Stimulated activated CD4-positive, alpha-beta T cell treated with anti-CD3 and anti-CD28 coated beads, Interleukin-1b, Interleukin-23, amount 100 ng/mL, for 1 hour (primary cell): ENCODE measurements at regions not wholly inside any gene's neighbourhood (a gene's known extent, or its start where the extent isn't known, plus 50 kb on each side); places are given as distances from the start of the nearest gene placed in this dataset.
"Not testable (repeated sequence)": the region's sequence is repeated elsewhere in the genome, so short reads cannot be mapped to it uniquely, and the experiment has no call there.

ENCODE experiments used
- DNase-seq, 2 donors: peaks; one replicate each; pipeline ENCODE4 v3.0.0-alpha.2; 2020; ENCODE audit warnings: low read depth in 2 of 2

DNA sequence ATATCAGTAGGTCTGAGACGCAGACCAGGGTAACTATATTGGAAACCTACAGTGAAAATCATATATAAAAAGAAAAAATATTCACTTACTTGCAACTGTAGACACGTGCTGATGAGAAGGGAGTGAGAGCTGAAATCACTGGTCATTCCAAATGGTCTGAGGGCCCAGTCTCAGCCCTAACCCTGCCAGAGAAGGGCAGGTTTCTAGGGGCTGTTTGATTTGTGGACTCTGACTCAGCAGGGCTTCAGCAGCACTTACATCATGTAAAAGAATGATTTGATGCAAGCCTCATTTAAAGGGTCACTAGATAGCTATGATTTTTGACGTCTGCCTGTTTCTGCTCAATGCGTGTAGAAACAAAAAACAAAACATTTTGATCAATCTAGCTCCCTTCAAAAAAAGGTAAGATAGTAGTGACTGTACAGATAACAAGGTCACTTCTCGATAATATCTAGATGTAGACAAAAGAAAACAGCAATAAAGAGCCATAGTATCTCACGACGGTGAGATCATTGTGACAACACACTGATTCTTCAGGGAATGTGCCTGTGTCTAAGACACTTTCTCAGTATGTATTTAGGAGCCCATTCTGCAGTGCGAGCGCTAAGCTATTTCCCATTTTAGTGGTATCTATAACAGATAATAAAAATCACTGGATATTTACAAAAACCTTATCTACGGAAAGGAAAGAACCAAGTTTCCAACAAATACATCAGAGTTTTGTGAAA lies 307.2 kb downstream of the HIVEP2 start:
- DNase-seq = no peak

DNA sequence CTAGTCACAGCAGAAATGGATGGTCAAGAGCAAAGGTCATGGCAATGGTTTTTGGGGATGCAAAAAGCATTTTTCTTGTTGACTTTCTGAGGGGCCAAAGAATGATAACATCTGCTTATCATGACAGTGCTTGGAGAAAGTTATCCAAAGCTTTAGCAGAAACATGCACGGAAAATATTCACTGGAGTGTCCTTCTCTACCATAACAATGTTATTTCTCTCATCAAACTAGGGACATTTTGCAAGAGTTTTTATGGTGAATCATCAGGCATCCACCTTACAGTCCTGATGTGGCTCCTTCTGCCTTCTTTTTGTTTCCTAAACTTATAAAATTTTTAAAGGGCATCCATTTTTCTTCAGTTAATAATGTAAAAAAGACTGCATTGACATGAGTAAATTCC lies 302.3 kb downstream of the HIVEP2 start:
- no peak for DNase-seq

DNA sequence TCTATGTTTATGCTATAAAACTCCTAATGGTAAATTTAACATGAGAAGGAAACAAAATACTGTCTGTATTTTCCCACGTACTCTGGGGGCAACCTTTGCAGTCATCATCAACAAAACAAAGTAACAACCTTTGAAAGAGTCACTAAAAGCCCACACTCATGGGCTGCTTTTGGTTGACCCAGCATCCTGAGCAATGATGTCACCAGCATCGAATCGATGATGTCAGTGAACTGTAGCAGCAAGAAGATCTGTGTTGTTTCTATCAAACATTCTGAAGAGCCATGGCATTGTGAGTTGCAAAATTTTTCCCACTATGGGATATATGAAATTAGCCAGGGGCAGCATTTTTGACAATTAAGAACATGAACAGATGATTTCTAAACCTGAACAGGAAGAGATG lies 300.1 kb downstream of the HIVEP2 start:
- no peak for DNase-seq

DNA sequence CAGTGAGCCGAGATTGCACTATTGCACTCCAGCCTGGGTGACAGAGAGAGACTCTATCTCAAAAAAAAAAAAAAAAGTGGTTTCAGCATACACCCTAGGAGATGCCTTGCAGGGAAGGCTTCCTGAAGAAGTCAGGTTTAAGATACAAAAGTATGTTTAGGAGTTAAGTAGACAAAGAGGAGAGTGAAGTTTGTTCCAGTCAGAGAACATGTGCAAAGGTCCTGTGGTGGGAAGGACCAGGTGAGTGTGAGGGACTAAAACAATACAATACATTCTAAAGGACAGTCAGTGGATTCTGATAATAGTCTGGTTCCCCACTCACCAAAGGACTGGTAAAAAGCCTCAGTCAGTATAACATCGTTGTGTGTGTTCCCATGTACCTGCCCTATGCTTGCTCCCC lies 299.3 kb downstream of the HIVEP2 start:
- no peak for DNase-seq

DNA sequence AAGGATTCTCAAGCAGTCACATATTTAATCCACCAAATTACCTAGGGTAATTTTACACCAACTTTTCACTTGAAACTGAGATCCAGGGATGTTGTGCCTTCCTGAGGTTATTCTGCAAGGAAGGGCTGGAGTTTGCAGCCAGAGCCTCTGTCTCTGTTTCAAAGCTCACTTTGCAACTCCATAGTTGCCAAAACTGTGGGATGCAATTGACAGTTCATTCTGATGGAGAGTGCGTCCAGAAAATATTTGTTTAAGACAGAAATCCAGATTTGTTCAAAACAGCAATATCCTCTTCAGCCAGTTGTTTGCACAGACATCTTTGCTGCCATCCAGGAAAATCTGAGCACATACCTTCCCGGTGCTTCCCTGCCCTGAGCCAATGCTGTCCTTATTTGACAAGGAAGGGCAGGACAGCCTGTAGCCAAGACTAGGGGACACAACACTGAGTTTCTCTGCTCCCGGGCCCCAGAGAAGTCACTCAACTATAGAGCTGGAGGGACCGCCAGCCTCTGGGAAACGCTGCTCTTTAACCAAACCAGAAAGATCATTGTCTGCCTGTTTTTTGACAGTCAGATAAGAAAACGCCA lies 297.4 kb downstream of the HIVEP2 start:
- DNase-seq = no peak

DNA sequence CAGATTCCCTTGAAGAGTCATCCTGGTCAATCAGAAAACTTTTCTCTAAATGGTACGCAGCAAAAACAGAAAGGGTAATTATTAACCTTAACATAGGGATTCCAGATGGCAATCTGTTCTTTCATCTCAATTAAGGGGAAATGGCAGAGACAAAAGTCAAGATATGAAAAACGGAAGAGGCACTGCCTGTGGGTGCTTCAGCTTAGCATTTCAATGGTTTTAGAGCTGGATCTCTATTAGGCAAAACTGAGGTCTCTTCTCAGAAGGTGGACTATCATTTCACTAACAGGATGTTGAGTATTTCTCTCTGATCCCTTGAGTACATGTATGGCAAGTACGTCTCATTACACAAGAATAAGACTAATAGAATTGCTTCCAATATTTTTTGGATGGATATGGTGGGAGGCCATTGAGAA lies 296.9 kb downstream of the HIVEP2 start:
- no peak for DNase-seq

DNA sequence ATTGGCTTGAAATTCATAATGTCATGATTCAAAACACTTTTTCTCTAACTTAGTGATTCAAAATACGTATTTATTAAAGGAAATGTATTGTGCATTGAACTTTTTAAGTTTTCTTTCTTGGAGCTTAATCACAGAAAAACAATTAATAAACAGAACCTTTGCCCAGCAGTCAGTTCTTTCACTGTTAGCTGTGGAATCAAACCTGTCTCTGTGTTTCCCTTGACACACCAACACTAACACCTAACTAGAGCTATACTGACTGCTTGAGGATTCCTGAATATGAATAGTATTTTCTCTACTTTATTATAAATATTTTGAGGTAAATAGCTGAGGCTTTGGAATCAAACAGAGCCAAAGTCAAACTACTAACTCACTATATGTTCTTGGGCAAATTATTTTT lies 296.4 kb downstream of the HIVEP2 start:
- no peak for DNase-seq

DNA sequence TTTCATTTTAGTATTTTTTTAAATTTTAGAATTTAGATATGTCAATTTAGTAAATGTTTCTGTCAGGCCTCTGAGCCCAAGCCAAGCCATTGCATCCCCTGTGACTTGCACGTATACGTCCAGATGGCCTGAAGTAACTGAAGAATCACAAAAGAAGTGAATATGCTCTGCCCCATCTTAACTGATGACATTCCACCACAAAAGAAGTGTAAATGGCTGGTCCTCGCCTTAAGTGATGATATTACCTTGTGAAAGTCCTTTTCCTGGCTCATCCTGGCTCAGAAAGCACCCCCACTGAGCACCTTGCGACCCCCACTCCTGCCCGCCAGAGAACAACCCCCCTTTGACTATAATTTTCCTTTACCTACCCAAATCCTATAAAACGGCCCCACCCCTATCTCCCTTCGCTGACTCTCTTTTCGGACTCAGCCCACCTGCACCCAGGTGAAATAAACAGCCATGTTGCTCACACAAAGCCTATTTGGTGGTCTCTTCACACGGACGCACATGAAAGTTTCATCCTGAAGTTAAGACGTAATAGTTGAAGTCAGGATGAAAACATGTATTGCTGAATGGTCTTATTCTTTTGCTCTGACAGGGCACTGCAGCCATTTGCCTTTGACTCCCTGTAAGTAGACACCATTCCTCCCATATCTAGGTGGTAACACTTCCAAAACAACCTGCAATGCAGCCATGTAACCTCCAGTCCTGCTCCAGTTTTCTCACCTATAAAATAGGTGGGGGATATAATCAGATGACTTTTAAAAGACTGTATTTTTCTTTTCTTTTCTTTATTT lies 295.3 kb downstream of the HIVEP2 start:
- DNase-seq = not testable (repeated sequence)

DNA sequence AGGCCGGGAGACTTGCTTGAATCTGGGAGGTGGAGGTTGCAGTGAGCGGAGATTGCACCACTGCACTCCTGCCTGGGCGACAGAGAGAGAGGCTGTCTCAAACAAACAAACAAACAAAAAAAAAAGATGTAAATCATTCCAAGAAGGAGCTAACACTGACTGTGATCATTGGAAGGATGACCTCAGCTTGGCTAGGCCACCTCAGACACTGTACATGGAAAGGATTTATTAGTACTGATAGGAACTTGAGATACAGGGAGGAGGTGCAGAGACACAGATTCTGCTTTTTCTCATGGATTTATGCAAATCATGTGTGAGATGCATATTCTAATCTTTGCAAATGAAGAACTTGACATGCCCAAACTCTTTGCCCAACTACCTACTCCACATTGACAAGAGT lies 293.6 kb downstream of the HIVEP2 start:
- DNase-seq = no peak

DNA sequence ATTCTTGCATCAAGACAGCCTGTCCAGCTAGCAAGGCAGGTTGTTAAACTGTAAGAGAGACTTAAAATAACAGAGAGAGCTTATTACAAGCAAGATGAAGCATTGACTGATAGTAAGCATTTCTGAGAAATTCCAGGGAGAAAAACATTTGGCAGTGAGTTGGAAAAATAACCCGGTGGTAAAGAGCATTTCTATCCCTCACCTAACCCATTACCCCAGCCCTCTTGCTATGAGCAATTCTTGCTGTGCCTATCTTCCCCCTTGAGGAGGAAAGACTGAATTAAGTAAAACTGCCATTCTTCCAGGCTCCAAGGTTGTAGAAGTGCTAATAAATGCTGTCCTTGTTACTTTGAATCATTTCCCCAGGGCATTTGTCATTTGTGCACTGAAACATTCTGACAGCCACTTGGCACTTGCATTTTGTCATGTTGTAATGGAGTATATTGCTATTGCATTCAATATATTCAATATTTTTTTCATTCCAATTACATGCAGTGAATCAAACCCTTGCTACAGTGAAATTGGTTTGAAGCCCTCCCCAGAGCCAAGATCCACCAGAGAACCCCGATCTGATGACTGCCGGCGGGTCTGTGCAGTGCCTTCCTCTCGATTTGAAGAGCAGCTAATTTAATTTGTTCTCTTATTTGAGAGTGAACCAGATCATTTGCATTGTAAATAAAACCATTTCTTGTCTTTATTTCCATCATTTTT lies 291.1 kb downstream of the HIVEP2 start:
- no peak for DNase-seq

DNA sequence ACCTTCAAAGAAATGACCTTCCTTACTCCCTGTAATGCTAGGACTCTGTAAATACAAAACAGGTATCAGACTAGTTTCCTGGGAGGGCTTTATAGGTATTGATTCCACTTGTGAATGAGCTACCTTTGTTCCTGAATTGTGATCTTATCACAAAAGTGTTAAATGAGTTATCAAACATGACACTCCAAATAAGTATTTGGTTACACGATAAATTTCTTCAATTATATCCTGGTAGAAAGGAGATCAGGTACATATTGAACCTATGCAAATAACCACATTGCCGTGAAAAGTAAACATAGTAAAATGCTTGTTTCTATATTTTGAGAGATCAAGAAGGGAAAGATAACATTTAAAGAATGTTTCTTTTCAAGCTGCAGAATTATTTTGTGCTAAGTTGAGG lies 285.3 kb downstream of the HIVEP2 start:
- no peak for DNase-seq

DNA sequence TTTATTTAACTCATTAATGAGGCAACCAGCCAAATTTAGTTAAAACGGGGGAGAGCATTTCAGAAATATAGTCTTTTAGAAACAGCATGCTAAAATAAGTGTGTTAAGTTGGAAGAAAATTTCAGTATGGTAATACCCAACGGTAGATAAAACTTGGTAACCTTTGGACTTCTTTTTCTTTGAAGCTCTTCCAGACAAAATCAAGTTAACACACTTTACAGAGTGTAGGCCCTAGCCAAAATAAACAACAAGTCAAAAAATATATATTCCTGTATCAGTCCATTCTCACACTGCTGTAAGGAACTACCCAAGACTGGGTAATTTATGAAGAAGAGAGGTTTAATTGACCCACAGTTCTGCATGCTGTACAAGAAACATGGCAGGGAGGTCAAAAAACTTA lies 279.6 kb downstream of the HIVEP2 start:
- no peak for DNase-seq

DNA sequence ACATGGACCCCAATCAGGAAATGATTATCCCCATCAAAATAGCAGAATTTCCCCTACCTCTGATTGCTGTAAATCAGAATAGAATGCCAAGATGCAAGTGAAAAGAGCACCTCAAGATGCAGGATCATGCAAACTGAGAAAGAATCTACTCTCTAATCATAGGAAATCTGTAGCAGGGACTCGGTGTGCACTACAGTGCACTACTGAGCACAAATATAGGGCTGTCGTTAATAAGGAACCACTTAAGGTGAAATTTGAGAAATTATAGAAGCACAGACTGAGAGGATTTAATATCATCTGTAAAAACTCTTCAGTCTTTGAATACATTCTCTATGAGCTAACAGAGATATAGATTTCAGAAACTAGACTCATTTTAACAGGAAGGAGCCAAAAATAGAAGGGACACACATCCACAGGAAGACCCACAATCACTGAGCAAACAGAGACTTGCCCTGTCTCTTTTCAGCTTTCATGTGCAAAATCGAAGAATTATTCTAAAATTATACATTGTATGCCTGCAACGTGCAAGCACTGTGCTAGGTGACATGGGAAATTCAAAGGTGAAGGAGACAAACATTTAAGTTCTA lies 278.3 kb downstream of the HIVEP2 start:
- DNase-seq = no peak

DNA sequence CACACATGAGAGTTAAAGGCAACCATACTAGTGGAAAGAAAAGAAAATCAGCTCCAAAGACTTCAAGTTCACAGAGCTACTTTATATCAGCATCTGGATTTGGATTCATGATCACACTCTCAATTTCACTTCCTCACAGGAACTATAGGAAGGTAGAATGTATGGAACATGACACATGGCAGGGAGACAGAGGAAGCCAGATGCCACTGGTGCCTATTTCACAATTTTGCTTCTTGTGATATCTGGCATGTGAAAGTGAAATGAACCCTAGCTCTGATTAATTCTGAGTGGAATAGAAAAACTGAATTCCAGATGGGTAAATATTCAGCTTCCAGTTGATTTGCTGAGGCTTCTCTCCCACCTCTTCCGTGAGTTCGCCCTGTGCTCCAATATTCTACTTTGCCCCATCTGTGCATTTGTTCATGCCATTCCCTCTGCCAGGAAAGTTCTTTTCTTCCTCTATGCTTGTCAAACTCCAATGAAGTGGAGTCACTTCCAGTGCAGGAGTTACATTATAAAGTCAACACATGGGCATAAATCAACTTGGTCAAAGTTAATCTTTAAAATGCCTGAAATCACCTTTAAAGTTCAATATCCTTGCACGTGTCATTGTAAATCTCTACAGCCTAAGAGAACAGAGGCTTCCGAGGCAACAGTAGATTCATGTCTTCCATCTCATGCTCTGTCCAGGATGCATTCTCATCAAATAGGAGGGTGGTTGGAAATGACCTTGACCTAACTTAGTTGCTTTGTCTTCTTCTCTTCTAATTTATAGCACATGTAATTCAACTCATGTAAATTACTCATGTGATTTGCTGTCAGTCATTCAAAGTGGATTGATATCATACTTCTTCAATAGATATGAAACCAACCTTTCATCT lies 275.3 kb downstream of the HIVEP2 start:
- no peak for DNase-seq

DNA sequence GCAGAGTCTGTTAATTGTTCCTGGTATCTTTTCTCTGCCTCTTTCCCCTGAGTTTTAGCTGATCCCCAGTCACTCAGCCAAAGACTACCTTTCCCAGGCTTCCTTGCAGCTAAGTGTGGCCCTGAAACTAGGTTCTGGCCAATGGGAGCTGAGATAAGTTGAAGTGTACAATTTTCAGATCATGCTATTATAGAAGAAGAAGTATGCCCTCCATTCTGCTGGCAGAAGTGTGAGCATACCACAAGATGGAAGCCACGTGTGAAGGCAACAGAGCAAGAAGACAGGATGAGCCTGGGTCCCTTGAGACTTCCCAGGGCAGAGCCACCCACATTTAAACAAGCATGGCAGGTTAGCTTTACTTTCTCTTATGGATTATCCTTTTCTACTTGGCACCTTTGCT lies 273.2 kb downstream of the HIVEP2 start:
- no peak for DNase-seq

DNA sequence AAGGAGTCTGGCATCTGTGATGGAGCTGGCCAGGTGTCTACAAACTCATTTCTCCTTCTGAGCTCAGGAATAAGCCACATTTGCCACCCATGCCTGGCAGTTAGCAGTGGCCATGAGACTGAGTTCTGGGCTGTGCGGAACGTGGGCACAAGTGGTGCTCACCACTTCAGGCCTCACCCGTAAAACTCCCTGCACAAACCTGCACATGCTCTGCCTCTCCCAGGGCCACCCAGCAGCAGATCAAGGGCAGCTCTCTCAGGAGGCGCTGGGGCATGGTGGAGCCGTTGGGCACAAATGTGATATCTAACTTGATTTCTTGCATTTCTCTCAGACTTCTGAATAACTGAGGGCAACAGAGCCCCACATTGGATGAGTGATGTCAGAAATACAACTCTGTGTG lies 269.5 kb downstream of the HIVEP2 start:
- DNase-seq = no peak

DNA sequence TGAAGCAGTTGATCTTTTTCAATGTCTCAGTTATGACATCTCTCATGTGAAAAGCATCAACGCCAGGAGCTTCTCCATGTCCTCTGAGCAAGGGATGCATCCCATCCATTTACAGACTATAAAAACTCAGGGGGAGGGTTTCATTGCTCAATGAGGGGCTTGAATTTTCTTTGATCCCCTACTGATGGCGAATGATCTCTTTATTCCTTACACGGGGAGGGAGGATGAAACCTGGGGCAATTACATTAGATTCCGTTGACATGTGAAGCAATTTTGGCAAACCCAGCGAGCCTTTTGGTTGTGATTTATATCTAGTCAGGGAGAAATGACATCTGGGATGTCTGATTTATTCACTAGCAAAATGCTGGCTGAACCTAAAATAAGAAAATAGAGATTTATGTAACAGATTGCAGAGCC lies 268.9 kb downstream of the HIVEP2 start:
- no peak for DNase-seq

DNA sequence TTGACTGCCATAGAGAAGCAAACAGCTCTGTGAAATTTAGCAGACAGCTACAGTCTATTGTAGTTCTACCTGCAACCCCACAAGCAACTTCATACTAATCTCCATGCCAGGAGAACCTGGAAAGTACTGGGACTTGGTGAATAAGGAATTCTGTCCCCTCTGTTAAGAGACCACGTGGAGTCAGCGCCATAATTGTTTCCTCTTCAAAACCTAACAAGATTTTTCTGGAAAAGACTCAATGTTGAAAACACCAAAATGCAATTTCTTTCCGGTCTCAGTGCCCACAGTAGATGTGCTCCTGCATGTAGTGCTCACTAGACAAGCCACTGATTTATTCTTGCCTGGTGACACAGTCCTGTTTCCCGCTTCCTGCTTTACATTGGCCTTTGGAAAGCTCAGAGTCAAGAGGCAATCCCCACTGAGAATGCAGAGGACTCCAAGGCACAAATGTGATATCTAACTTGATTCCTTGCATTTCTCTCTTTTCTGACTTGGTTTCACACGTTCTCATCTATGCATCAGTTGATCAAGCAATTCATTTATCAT lies 268.3 kb downstream of the HIVEP2 start:
- no peak for DNase-seq

DNA sequence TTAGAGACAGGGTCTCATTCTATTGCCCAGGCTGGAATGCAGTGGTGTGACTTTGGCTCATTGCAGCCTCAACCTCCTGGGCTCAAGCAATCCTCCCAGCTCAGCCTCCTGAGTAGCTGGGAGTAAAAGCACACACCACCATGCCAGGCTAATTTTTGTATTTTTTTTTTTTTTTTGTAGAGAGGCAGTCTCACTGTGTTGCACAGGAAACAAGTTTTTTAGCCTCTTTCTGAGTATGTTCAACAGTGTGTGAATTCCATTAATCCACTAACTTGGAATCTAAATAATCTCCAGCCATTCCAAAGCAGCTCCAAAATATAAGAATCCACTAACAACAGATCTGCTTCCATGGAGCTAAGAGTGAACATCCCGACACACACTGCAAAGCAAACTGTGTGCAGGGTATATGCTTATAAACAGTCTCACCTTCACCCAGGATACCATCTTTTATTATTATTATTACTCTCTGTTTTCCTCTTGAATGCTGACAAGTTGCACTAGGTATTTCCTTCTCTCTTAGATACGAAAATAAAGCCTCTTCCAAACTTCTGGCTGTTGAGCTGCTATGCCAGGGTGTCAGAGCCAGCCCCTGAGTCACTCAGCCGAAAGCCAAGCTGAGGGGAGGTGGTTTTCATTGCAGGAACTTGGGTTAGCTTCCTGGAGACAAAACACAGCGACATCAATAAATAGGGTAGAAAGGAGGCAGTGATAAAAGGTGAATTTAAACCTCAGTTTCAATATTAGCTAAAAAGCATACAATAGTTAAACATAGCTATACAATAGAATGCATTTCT lies 264.9 kb downstream of the HIVEP2 start:
- no peak for DNase-seq

DNA sequence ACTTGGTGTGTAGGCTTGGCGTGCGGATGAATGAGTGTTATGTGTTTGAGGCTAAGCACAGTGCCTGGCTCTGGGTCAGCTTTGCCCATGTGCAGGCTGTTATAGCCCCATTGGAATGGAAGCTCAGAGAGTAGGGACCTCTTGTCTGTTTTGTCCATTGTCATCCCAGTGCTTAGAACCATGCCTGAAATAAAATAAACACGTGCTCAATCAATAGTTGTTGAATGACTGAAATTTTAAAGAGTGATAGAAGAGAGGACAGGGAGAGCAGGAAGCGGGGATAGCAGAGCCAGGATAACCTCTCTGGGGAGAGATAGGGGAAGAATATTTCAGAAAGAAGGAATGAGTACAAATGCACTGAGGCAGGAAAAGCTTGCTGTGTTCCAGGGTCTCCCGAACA lies 263.9 kb downstream of the HIVEP2 start:
- no peak for DNase-seq
